ENCODE measurements at regions not wholly inside any gene's neighbourhood (a gene's known extent, or its start where the extent isn't known, plus 50 kb on each side); places are given as distances from the start of the nearest gene placed in this dataset.

GRCh38 chr1:221873673-221874072 is 131.8 kb upstream of the DUSP10 start:
- 61 to 86% (median 85%) methylated on average over 2 of the region's 2 CpGs for WGBS, 5 donors
- intact Hi-C loops (cut with DNase I; ENCODE audit: low total_unique reads) = no loop called here
- Histone ChIP-seq H3K9me3 (no peaks in the 10 kb centered on the region), H3K36me3 (no peaks in the 10 kb centered on the region), H3K4me1 (no peaks in the 10 kb centered on the region), H3K27ac (no peak overlapping the region), H3K4me3 (no peak overlapping the region), H3K27me3 (no peaks in the 10 kb centered on the region)
- no peak for DNase-seq
- TF ChIP-seq POLR2A (IDR thresholded peaks at IDR 0.05) (no peak), EP300 (IDR thresholded peaks at IDR 0.05) (no peak), CTCF (IDR thresholded peaks at IDR 0.05) (no peak), POLR2AphosphoS5 (IDR thresholded peaks at IDR 0.05) (no peak)

- Histone ChIP-seq H3K36me3 (no peaks in the 10 kb centered on the region), H3K9me3 (no peaks in the 10 kb centered on the region), H3K4me3 (no peak overlapping the region), H3K27me3 (no peaks in the 10 kb centered on the region), H3K27ac (no peak overlapping the region), H3K4me1 (no peaks in the 10 kb centered on the region)
- TF ChIP-seq CTCF (IDR thresholded peaks at IDR 0.05) (no peak), POLR2AphosphoS5 (IDR thresholded peaks at IDR 0.05) (no peak), POLR2A (IDR thresholded peaks at IDR 0.05) (no peak), EP300 (IDR thresholded peaks at IDR 0.05) (no peak)
- intact Hi-C loops (cut with DNase I; ENCODE audit: low total_unique reads) = no loop called here
- WGBS, 5 donors = 66 to 89% (median 87%) methylated on average over 6 of the region's 6 CpGs
- no peak for DNase-seq
Observed at GRCh38 chr1:221871056-221871455, 129.2 kb upstream of the DUSP10 start.

GRCh38 chr1:221869779-221870178 is 127.9 kb upstream of the DUSP10 start:
- 70 to 86% (median 83%) methylated on average over 3 of the region's 3 CpGs for WGBS, 5 donors
- no peak for TF ChIP-seq EP300 (IDR thresholded peaks at IDR 0.05)
- no peak for TF ChIP-seq POLR2A (IDR thresholded peaks at IDR 0.05)
- no peak for TF ChIP-seq CTCF (IDR thresholded peaks at IDR 0.05)
- TF ChIP-seq POLR2AphosphoS5 (IDR thresholded peaks at IDR 0.05) = no peak
- intact Hi-C loops (cut with DNase I; ENCODE audit: low total_unique reads) = no loop called here

GRCh38 chr1:221868593-221869303 is 126.9 kb upstream of the DUSP10 start:
- Histone ChIP-seq H3K36me3 (no peaks in the 10 kb centered on the region), H3K4me3 (no peak overlapping the region), H3K9me3 (no peaks in the 10 kb centered on the region), H3K4me1 (no peaks in the 10 kb centered on the region), H3K27ac (no peak overlapping the region), H3K27me3 (no peaks in the 10 kb centered on the region)
- whole genome bisulfite sequencing, 5 donors = 72 to 93% (median 74%) methylated on average over 3 of the region's 3 CpGs
- TF ChIP-seq POLR2A (IDR thresholded peaks at IDR 0.05) = no peak
- no peak for TF ChIP-seq EP300 (IDR thresholded peaks at IDR 0.05)
- no peak for TF ChIP-seq CTCF (IDR thresholded peaks at IDR 0.05)
- TF ChIP-seq POLR2AphosphoS5 (IDR thresholded peaks at IDR 0.05) = no peak
- intact Hi-C loops (cut with DNase I; ENCODE audit: low total_unique reads) = no loop called here
- DNase-seq = no peak

More at GRCh38 chr1:221869779-221870178, 127.9 kb upstream of the DUSP10 start:
- H3K27me3 ChIP-seq = no peaks in the 10 kb centered on the region
- no peak overlapping the region for H3K27ac ChIP-seq
- no peak overlapping the region for H3K4me3 ChIP-seq
- no peaks in the 10 kb centered on the region for H3K9me3 ChIP-seq
- no peak for DNase-seq
- H3K4me1 ChIP-seq = no peaks in the 10 kb centered on the region
- H3K36me3 ChIP-seq = no peaks in the 10 kb centered on the region

Measured in stomach (tissue), 8 donors.